ENCODE measurements at regions not wholly inside any gene's neighbourhood (a gene's known extent, or its start where the extent isn't known, plus 50 kb on each side); places are given as distances from the start of the nearest gene placed in this dataset.
"Not testable (repeated sequence)": the region's sequence is repeated elsewhere in the genome, so short reads cannot be mapped to it uniquely, and the experiment has no call there.

GRCh38 chr1:120542940-120543339, 128.1 kb downstream of the NBPF8 start:
- not testable (repeated sequence) for H3K4me3 ChIP-seq (ENCODE audit: low read depth, low read length); DNase-seq (ENCODE audit: low read depth)

- not testable (repeated sequence) for DNase-seq (ENCODE audit: low read depth); H3K4me3 ChIP-seq (ENCODE audit: low read depth, low read length)
- peak; percentile 65 for TF ChIP-seq CTCF (IDR thresholded peaks at IDR 0.05; ENCODE audit: control insufficient read depth, extremely low read depth, insufficient read depth)
These were observed 129.6 kb downstream of the NBPF8 start for GRCh38 chr1:120544434-120544833.

GRCh38 chr1:120550335-120550734, 135.5 kb downstream of the NBPF8 start:
- H3K4me3 ChIP-seq (ENCODE audit: low read depth, low read length); DNase-seq (ENCODE audit: low read depth): not testable (repeated sequence)

GRCh38 chr1:120552190-120552589, 137.4 kb downstream of the NBPF8 start:
- DNase-seq (ENCODE audit: low read depth); H3K4me3 ChIP-seq (ENCODE audit: low read depth, low read length): not testable (repeated sequence)

GRCh38 chr1:120557605-120558302, 142.9 kb downstream of the NBPF8 start:
- H3K4me3 ChIP-seq (ENCODE audit: low read depth, low read length), result peak overlapping the region; percentile 42

GRCh38 chr1:120558303-120559060, 143.6 kb downstream of the NBPF8 start:
- peak overlapping the region; percentile 40 for H3K4me3 ChIP-seq (ENCODE audit: low read depth, low read length)
- peak; percentile 70 for DNase-seq (ENCODE audit: low read depth)

More at GRCh38 chr1:120557605-120558302, 142.9 kb downstream of the NBPF8 start:
- not testable (repeated sequence) for DNase-seq (ENCODE audit: low read depth)

- DNase-seq (ENCODE audit: low read depth); H3K4me3 ChIP-seq (ENCODE audit: low read depth, low read length): not testable (repeated sequence)
These were observed 146.9 kb downstream of the NBPF8 start for GRCh38 chr1:120561767-120562166.

GRCh38 chr1:120565396-120565795, 150.6 kb downstream of the NBPF8 start:
- not testable (repeated sequence) for H3K4me3 ChIP-seq (ENCODE audit: low read depth, low read length); DNase-seq (ENCODE audit: low read depth)

GRCh38 chr1:120567620-120568019, 152.8 kb downstream of the NBPF8 start:
- H3K4me3 ChIP-seq (ENCODE audit: low read depth, low read length); DNase-seq (ENCODE audit: low read depth): not testable (repeated sequence)

- not testable (repeated sequence) for DNase-seq (ENCODE audit: low read depth); H3K4me3 ChIP-seq (ENCODE audit: low read depth, low read length)
These were observed 148.5 kb upstream of the NBPF26 start for GRCh38 chr1:120575201-120575600.

- not testable (repeated sequence) for DNase-seq (ENCODE audit: low read depth); H3K4me3 ChIP-seq (ENCODE audit: low read depth, low read length)
These were observed 141.6 kb upstream of the NBPF26 start for GRCh38 chr1:120582135-120582534.

- DNase-seq (ENCODE audit: low read depth); H3K4me3 ChIP-seq (ENCODE audit: low read depth, low read length): not testable (repeated sequence)
These were observed 137.7 kb upstream of the NBPF26 start for GRCh38 chr1:120586053-120586452.

GRCh38 chr1:120588811-120589210, 134.9 kb upstream of the NBPF26 start:
- H3K4me3 ChIP-seq (ENCODE audit: low read depth, low read length); DNase-seq (ENCODE audit: low read depth): not testable (repeated sequence)

GRCh38 chr1:120591774-120592173, 132.0 kb upstream of the NBPF26 start:
- DNase-seq (ENCODE audit: low read depth); H3K4me3 ChIP-seq (ENCODE audit: low read depth, low read length): not testable (repeated sequence)

- H3K4me3 ChIP-seq (ENCODE audit: low read depth, low read length); DNase-seq (ENCODE audit: low read depth): not testable (repeated sequence)
These were observed 130.8 kb upstream of the NBPF26 start for GRCh38 chr1:120592943-120593342.

- DNase-seq (ENCODE audit: low read depth); H3K4me3 ChIP-seq (ENCODE audit: low read depth, low read length): not testable (repeated sequence)
These were observed 130.1 kb upstream of the NBPF26 start for GRCh38 chr1:120593648-120594047.

- not testable (repeated sequence) for DNase-seq (ENCODE audit: low read depth); H3K4me3 ChIP-seq (ENCODE audit: low read depth, low read length)
These were observed 125.3 kb upstream of the NBPF26 start for GRCh38 chr1:120598331-120598951.

- H3K4me3 ChIP-seq (ENCODE audit: low read depth, low read length); DNase-seq (ENCODE audit: low read depth): not testable (repeated sequence)
These were observed 124.2 kb upstream of the NBPF26 start for GRCh38 chr1:120599511-120599910.

Measured in LNCaP clone FGC (cell line).